Mucosa of descending colon (tissue), 3 donors: ENCODE measurements at regions not wholly inside any gene's neighbourhood (a gene's known extent, or its start where the extent isn't known, plus 50 kb on each side); places are given as distances from the start of the nearest gene placed in this dataset.

Experiments used
- ATAC-seq: fragments of 200-7000 bp; cut with Tn5 transposase; one replicate; pipeline ENCODE4 v1.9.1; 2020; ENCODE audit warnings: mild to moderate bottlenecking, moderate library complexity
- DNase-seq, 3 donors: peaks; one replicate each; pipeline ENCODE4 v3.0.0-alpha.2; 2020
- H3K36me3 ChIP-seq: fragments of 200-600 bp; one replicate; pipeline ENCODE4 v1.8.0; 2021; ENCODE audit warnings: low read depth, mild to moderate bottlenecking
- H3K4me1 ChIP-seq: fragments of 200-600 bp; one replicate; pipeline ENCODE4 v1.8.0; 2021; ENCODE audit warnings: low read depth, mild to moderate bottlenecking
- H3K4me3 ChIP-seq: fragments of 200-600 bp; one replicate; pipeline ENCODE4 v1.8.0; 2021; ENCODE audit warnings: mild to moderate bottlenecking
- H3K9me3 ChIP-seq: fragments of 200-600 bp; one replicate; pipeline ENCODE4 v1.8.0; 2021; ENCODE audit warnings: mild to moderate bottlenecking
- CTCF ChIP-seq: fragments of 200-600 bp; IDR thresholded peaks from one replicate; pipeline ENCODE4 v1.8.0; 2022; ENCODE audit warnings: antibody characterized with exemption, mild to moderate bottlenecking
- intact Hi-C, 2 donors: fragments of 100-400 bp; cut with DNase I in 1 of 2; cut with micrococcal nuclease in 1 of 2; formaldehyde crosslinking; loops; one replicate each; pipeline versions ENCODE4 v1.11.0 to v1.11.1; 2022; cut with DNase I, micrococcal nuclease
- donor health status: DM: no; HTN: no; CAD: no; lungs with moderate emphysema.
- donor health status: DM: no; HTN: no; CAD: no.
- donor health status: DM: no; HTN: yes; CAD: no.

GRCh38 chr12:42780671-42781070 lies 191.1 kb upstream of the PRICKLE1 start:
- Histone ChIP-seq H3K4me1 (no peaks in the 10 kb centered on the region), H3K9me3 (no peaks in the 10 kb centered on the region), H3K4me3 (no peak overlapping the region), H3K36me3 (no peaks in the 10 kb centered on the region)
- ATAC-seq (no peak), DNase-seq (no peak)
- intact Hi-C loops, result no loop called here
- no peak for TF ChIP-seq CTCF

DNA sequence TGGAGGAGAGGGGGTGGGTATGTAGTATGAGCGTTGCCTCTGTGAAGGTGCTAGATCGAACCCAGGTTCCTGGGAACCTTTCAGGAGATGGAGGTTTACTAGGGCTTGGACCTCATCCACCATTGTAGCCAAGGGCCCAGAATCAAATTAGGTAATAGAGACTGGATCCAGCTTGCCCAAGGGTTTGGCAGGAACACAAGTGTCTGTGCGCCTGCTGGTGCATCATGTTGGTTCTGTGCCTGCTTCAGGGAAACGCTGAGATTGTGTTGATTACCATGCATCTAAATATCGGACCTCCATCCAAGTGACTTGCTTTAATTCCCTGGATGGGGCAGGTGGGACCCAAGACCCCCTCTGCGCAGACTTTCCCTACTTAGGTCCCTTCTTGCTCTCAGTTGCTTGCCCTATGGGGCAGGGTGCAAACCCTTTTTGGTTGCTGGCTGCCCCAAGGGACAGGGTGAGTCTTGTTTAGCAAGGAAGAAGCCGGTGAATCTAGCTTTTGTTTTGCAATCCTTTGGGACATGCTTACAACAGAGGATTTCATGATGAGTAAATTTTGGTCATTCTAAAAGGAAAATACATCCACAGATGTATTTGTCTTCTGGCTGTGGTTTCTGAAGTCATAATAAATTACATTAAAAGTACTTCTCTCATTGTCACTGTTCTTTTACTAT lies 189.8 kb upstream of the PRICKLE1 start:
- intact Hi-C loops, result no loop called here
- ATAC-seq (no peak), DNase-seq (no peak)
- no peaks in the 10 kb centered on the region for H3K4me1 ChIP-seq
- H3K9me3 ChIP-seq, result no peaks in the 10 kb centered on the region
- H3K4me3 ChIP-seq, result no peak overlapping the region
- no peaks in the 10 kb centered on the region for H3K36me3 ChIP-seq
- no peak for TF ChIP-seq CTCF

- DNase-seq (no peak), ATAC-seq (no peak)
- Histone ChIP-seq H3K9me3 (no peaks in the 10 kb centered on the region), H3K4me1 (no peaks in the 10 kb centered on the region), H3K36me3 (no peaks in the 10 kb centered on the region), H3K4me3 (no peak overlapping the region)
- intact Hi-C loops, result no loop called here
- no peak for TF ChIP-seq CTCF
Measured at GRCh38 chr12:42776396-42776795, 186.8 kb upstream of the PRICKLE1 start.

- ATAC-seq, result no peak
Measured at GRCh38 chr12:42774238-42774637, 184.7 kb upstream of the PRICKLE1 start.

DNA sequence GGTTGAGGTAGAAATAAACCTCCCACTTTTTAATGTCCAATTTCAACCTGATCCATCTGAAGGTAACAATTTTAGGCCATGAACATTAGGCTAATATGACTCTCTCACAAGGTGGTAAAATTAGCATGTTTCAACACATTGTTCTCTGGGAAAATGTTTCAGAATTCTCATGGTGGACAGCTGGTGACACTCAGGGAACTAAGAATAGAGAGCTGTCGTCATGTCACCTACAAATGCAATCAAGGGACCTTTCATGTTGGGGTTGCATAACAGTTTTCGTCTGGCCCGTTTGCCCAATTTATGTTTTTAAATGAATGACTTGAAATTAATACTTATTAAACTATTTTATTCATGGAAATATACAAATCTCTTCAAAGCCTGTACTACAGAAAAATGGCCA lies 180.7 kb upstream of the PRICKLE1 start:
- no peak for TF ChIP-seq CTCF
- Histone ChIP-seq H3K4me3 (no peak overlapping the region), H3K4me1 (no peaks in the 10 kb centered on the region), H3K9me3 (peaks cover 2% of the 10 kb centered on the region), H3K36me3 (no peaks in the 10 kb centered on the region)
- intact Hi-C loops, result no loop called here
- ATAC-seq (no peak), DNase-seq (no peak)

More at GRCh38 chr12:42774238-42774637, 184.7 kb upstream of the PRICKLE1 start:
- intact Hi-C loops, result no loop called here
- no peak for TF ChIP-seq CTCF
- no peak overlapping the region for H3K4me3 ChIP-seq
- H3K4me1 ChIP-seq, result no peaks in the 10 kb centered on the region
- H3K36me3 ChIP-seq, result no peaks in the 10 kb centered on the region
- DNase-seq, result no peak
- no peaks in the 10 kb centered on the region for H3K9me3 ChIP-seq

DNA sequence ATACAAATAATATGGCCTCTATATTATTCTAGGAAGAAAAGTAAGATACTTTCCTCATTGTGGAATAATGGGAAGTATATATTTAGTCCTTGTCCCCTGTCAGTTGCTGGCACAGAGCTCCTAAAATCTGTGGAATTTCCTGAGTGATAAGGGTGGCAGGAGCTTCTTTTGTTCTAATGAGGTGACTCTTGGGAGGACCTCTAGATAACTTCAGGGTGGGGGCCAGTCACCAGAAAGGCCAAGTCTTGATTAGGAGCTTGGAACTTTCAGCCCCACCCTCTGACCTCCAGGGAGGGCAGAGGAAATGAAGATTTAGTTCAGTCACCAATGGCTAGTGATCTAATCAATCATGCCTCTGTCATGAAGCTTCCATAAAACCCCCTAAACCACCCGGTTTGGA lies 179.9 kb upstream of the PRICKLE1 start:
- DNase-seq (no peak), ATAC-seq (no peak)
- Histone ChIP-seq H3K4me1 (no peaks in the 10 kb centered on the region), H3K9me3 (peaks cover 2% of the 10 kb centered on the region), H3K36me3 (no peaks in the 10 kb centered on the region), H3K4me3 (no peak overlapping the region)
- intact Hi-C loops, result no loop called here
- TF ChIP-seq CTCF, result no peak
